Umbilical cord (tissue), 1 donor: ENCODE measurements at regions not wholly inside any gene's neighbourhood (a gene's known extent, or its start where the extent isn't known, plus 50 kb on each side); places are given as distances from the start of the nearest gene placed in this dataset.

Experiments used
- DNase-seq: peaks from one replicate; pipeline ENCODE4 v3.0.0-alpha.2; 2015; ENCODE audit warnings: low spot score

GRCh38 chr20:40738976-40739375, 49.9 kb upstream of the MAFB start:
- no peak for DNase-seq

- no peak for DNase-seq
Observed at GRCh38 chr20:40739841-40740240, 50.8 kb upstream of the MAFB start.

- DNase-seq, result no peak
Observed at GRCh38 chr20:40741507-40742106, 52.6 kb upstream of the MAFB start.

GRCh38 chr20:40743141-40743775, 54.2 kb upstream of the MAFB start:
- DNase-seq, result no peak

GRCh38 chr20:40744072-40744817, 55.2 kb upstream of the MAFB start:
- DNase-seq, result no peak

GRCh38 chr20:40744818-40745175, 55.8 kb upstream of the MAFB start:
- no peak for DNase-seq

- no peak for DNase-seq
Observed at GRCh38 chr20:40746251-40746650, 57.2 kb upstream of the MAFB start.

GRCh38 chr20:40748182-40748581, 59.1 kb upstream of the MAFB start:
- no peak for DNase-seq

- no peak for DNase-seq
Observed at GRCh38 chr20:40749985-40750506, 61.0 kb upstream of the MAFB start.

GRCh38 chr20:40750541-40751035, 61.6 kb upstream of the MAFB start:
- no peak for DNase-seq

GRCh38 chr20:40753472-40753871, 64.4 kb upstream of the MAFB start:
- no peak for DNase-seq

GRCh38 chr20:40754339-40754943, 65.4 kb upstream of the MAFB start:
- peak; percentile 88 for DNase-seq

GRCh38 chr20:40757087-40757486, 68.1 kb upstream of the MAFB start:
- no peak for DNase-seq

GRCh38 chr20:40758790-40759189, 69.8 kb upstream of the MAFB start:
- no peak for DNase-seq

GRCh38 chr20:40760399-40760798, 71.4 kb upstream of the MAFB start:
- DNase-seq, result no peak

- no peak for DNase-seq
Observed at GRCh38 chr20:40763646-40764295, 74.7 kb upstream of the MAFB start.

GRCh38 chr20:40765814-40766480, 76.9 kb upstream of the MAFB start:
- peak; percentile 30 for DNase-seq

GRCh38 chr20:40766790-40767614, 78.0 kb upstream of the MAFB start:
- DNase-seq, result no peak

- DNase-seq, result no peak
Observed at GRCh38 chr20:40767615-40767924, 78.5 kb upstream of the MAFB start.

GRCh38 chr20:40768105-40768504, 79.1 kb upstream of the MAFB start:
- DNase-seq, result no peak
